ENCODE measurements at regions not wholly inside any gene's neighbourhood (a gene's known extent, or its start where the extent isn't known, plus 50 kb on each side); places are given as distances from the start of the nearest gene placed in this dataset.
"Not testable (repeated sequence)": the region's sequence is repeated elsewhere in the genome, so short reads cannot be mapped to it uniquely, and the experiment has no call there.

- Histone ChIP-seq H3K9me3 (no peaks in the 10 kb centered on the region), H3K27ac (no peak overlapping the region), H3K4me3 (no peak overlapping the region), H3K4me1 (peaks cover 0 to 3% (median 0%) of the 10 kb centered on the region in 3 donors), H3K36me3 (no peaks in the 10 kb centered on the region), H3K27me3 (no peaks in the 10 kb centered on the region)
- no peak for ATAC-seq
- TF ChIP-seq POLR2AphosphoS5 (IDR thresholded peaks at IDR 0.05), result no peak
- TF ChIP-seq EP300 (IDR thresholded peaks at IDR 0.05), result no peak
- TF ChIP-seq POLR2A (IDR thresholded peaks at IDR 0.05), result no peak
- no peak for TF ChIP-seq CTCF (IDR thresholded peaks at IDR 0.05)
- WGBS, 2 donors (ENCODE audit: low coverage in 1 of 2), result 80 to 91% methylated on average over 4 to 6 of the region's 29 CpGs
Measured at GRCh38 chr6:3617681-3618311, 133.7 kb downstream of the PXDC1 start.

GRCh38 chr6:3617192-3617631 lies 134.3 kb downstream of the PXDC1 start:
- Histone ChIP-seq H3K4me1 (peaks cover 0 to 9% (median 0%) of the 10 kb centered on the region in 3 donors), H3K9me3 (no peaks in the 10 kb centered on the region), H3K27ac (no peak overlapping the region), H3K36me3 (no peaks in the 10 kb centered on the region), H3K4me3 (no peak overlapping the region), H3K27me3 (no peaks in the 10 kb centered on the region)
- no peak for TF ChIP-seq POLR2A (IDR thresholded peaks at IDR 0.05)
- no peak for TF ChIP-seq POLR2AphosphoS5 (IDR thresholded peaks at IDR 0.05)
- no peak for ATAC-seq
- 63 to 72% methylated on average over 7 of the region's 7 CpGs for WGBS, 2 donors (ENCODE audit: low coverage in 1 of 2)

- H3K27ac ChIP-seq, result no peak overlapping the region
- WGBS, 2 donors (ENCODE audit: low coverage in 1 of 2), result 90 to 100% methylated on average over 2 to 8 of the region's 9 CpGs
- TF ChIP-seq POLR2AphosphoS5 (IDR thresholded peaks at IDR 0.05) (no peak), EP300 (IDR thresholded peaks at IDR 0.05) (no peak), POLR2A (IDR thresholded peaks at IDR 0.05) (no peak), CTCF (IDR thresholded peaks at IDR 0.05) (no peak)
Measured at GRCh38 chr6:3616565-3617176, 134.8 kb downstream of the PXDC1 start.

GRCh38 chr6:3615391-3616380 lies 135.8 kb downstream of the PXDC1 start:
- Histone ChIP-seq H3K4me3 (no peak overlapping the region), H3K27ac (no peak overlapping the region), H3K9me3 (no peaks in the 10 kb centered on the region), H3K4me1 (peaks cover 0 to 15% (median 0%) of the 10 kb centered on the region in 3 donors), H3K36me3 (no peaks in the 10 kb centered on the region), H3K27me3 (no peaks in the 10 kb centered on the region)
- WGBS, 2 donors (ENCODE audit: low coverage in 1 of 2), result 85 to 90% methylated on average over 10 of the region's 11 CpGs
- ATAC-seq, result no peak
- TF ChIP-seq EP300 (IDR thresholded peaks at IDR 0.05) (no peak), POLR2A (IDR thresholded peaks at IDR 0.05) (no peak), POLR2AphosphoS5 (IDR thresholded peaks at IDR 0.05) (no peak), CTCF (IDR thresholded peaks at IDR 0.05) (no peak)

More at GRCh38 chr6:3616565-3617176, 134.8 kb downstream of the PXDC1 start:
- Histone ChIP-seq H3K36me3 (no peaks in the 10 kb centered on the region), H3K4me3 (no peak overlapping the region), H3K27me3 (no peaks in the 10 kb centered on the region), H3K4me1 (peaks cover 0 to 14% (median 0%) of the 10 kb centered on the region in 3 donors), H3K9me3 (no peaks in the 10 kb centered on the region)
- no peak for ATAC-seq

GRCh38 chr6:3614918-3615317 lies 136.6 kb downstream of the PXDC1 start:
- Histone ChIP-seq H3K27ac (no peak overlapping the region), H3K4me1 (peaks cover 0 to 15% (median 0%) of the 10 kb centered on the region in 3 donors), H3K27me3 (no peaks in the 10 kb centered on the region), H3K9me3 (no peaks in the 10 kb centered on the region), H3K4me3 (no peak overlapping the region), H3K36me3 (no peaks in the 10 kb centered on the region)
- 74 to 87% methylated on average over 2 of the region's 2 CpGs for WGBS, 2 donors (ENCODE audit: low coverage in 1 of 2)
- ATAC-seq, result no peak
- TF ChIP-seq POLR2A (IDR thresholded peaks at IDR 0.05) (no peak), CTCF (IDR thresholded peaks at IDR 0.05) (no peak), EP300 (IDR thresholded peaks at IDR 0.05) (no peak), POLR2AphosphoS5 (IDR thresholded peaks at IDR 0.05) (no peak)

- H3K4me3 ChIP-seq, ATAC-seq, H3K27me3 ChIP-seq, H3K27ac ChIP-seq, H3K9me3 ChIP-seq, H3K36me3 ChIP-seq: not testable (repeated sequence)
- H3K4me1 ChIP-seq, result peaks cover 0 to 15% (median 0%) of the 10 kb centered on the region in 3 donors
- 50 to 86% methylated on average over 1 of the region's 1 CpG for WGBS, 2 donors (ENCODE audit: low coverage in 1 of 2)
Measured at GRCh38 chr6:3613565-3613964, 137.9 kb downstream of the PXDC1 start.

Measured in gastroesophageal sphincter (tissue), 4 donors.